ENCODE measurements at regions not wholly inside any gene's neighbourhood (a gene's known extent, or its start where the extent isn't known, plus 50 kb on each side); places are given as distances from the start of the nearest gene placed in this dataset.
"Not testable (repeated sequence)": the region's sequence is repeated elsewhere in the genome, so short reads cannot be mapped to it uniquely, and the experiment has no call there.

DNA sequence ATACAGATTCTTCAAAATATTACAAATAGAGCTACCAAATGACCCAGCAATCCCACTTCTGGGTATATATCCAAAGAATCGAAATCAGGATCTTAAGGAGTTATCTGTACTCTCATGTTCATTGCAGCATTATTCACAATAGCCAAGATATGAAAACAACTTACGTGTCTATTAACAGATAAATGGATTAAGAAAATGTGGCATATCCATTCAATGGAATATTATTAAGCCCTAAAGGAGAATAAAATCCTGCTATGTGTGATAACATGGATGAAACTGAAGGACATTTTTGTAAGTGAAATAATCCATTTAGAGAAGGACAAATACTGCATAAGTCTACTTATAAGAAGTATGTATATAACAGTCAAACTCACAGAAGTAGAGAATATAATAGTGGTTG, 450.6 kb downstream of the TMEM232 start:
- no peak for TF ChIP-seq EZH2 (IDR thresholded peaks at IDR 0.05; ENCODE audit: borderline replicate concordance, low read length)
- TF ChIP-seq, protein P1, sequence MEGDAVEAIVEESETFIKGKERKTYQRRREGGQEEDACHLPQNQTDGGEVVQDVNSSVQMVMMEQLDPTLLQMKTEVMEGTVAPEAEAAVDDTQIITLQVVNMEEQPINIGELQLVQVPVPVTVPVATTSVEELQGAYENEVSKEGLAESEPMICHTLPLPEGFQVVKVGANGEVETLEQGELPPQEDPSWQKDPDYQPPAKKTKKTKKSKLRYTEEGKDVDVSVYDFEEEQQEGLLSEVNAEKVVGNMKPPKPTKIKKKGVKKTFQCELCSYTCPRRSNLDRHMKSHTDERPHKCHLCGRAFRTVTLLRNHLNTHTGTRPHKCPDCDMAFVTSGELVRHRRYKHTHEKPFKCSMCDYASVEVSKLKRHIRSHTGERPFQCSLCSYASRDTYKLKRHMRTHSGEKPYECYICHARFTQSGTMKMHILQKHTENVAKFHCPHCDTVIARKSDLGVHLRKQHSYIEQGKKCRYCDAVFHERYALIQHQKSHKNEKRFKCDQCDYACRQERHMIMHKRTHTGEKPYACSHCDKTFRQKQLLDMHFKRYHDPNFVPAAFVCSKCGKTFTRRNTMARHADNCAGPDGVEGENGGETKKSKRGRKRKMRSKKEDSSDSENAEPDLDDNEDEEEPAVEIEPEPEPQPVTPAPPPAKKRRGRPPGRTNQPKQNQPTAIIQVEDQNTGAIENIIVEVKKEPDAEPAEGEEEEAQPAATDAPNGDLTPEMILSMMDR (IDR thresholded peaks at IDR 0.05; ENCODE audit: low read length) = no peak
- no peak overlapping the region for H2AFZ ChIP-seq (ENCODE audit: low read length)
- H3K4me1 ChIP-seq (ENCODE audit: insufficient read depth, low read length, severe bottlenecking) = peaks cover 8% of the 10 kb centered on the region
- H3K79me2 ChIP-seq (ENCODE audit: insufficient read depth, low read length) = no peaks in the 10 kb centered on the region
- H3K4me2 ChIP-seq (ENCODE audit: low read length) = no peak overlapping the region
- no peaks in the 10 kb centered on the region for H3K27me3 ChIP-seq (ENCODE audit: insufficient read depth, low read length)
- no peaks in the 10 kb centered on the region for H3F3A ChIP-seq (ENCODE audit: insufficient read depth, low read length)
- no peaks in the 10 kb centered on the region for H3K36me3 ChIP-seq (ENCODE audit: insufficient read depth, low read length)
- no peak overlapping the region for H3K9ac ChIP-seq (ENCODE audit: low read length)
- H3K4me3 ChIP-seq (ENCODE audit: low read depth, low read length, poor library complexity, severe bottlenecking) = no peak overlapping the region
- H3K9me2 ChIP-seq (ENCODE audit: low read depth, low read length) = no peaks in the 10 kb centered on the region
- no peak overlapping the region for H3K27ac ChIP-seq (ENCODE audit: low read depth, low read length, poor library complexity, severe bottlenecking)
- H3K9me3 ChIP-seq (ENCODE audit: low read length) = peaks cover 7% of the 10 kb centered on the region; the same call in 1 of the 2 replicates
- no peaks in the 10 kb centered on the region for H4K20me1 ChIP-seq (ENCODE audit: insufficient read depth, low read length)

DNA sequence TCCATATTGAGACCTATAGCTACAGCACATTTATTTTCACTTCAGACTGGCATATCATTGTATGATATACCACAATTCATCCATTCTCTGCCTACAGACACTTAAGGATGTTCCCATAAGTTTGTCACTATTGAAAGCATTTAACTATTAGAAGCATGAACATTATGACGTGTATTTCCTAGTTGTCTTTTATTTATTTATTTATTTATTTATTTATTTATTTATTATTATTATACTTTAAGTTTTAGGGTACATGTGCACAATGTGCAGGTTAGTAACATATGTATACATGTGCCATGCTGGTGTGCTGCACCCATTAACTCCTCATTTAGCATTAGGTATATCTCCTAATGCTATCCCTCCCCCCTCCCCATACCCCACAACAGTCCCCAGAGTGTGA, 448.0 kb downstream of the TMEM232 start:
- H3K27me3 ChIP-seq (ENCODE audit: insufficient read depth, low read length); H3K36me3 ChIP-seq (ENCODE audit: insufficient read depth, low read length); H2AFZ ChIP-seq (ENCODE audit: low read length); H3K4me1 ChIP-seq (ENCODE audit: insufficient read depth, low read length, severe bottlenecking); H3K4me3 ChIP-seq (ENCODE audit: low read depth, low read length, poor library complexity, severe bottlenecking); H3K79me2 ChIP-seq (ENCODE audit: insufficient read depth, low read length); H3K9me3 ChIP-seq (ENCODE audit: low read length); H3K9me2 ChIP-seq (ENCODE audit: low read depth, low read length); H3K9ac ChIP-seq (ENCODE audit: low read length); H3F3A ChIP-seq (ENCODE audit: insufficient read depth, low read length); H4K20me1 ChIP-seq (ENCODE audit: insufficient read depth, low read length); H3K27ac ChIP-seq (ENCODE audit: low read depth, low read length, poor library complexity, severe bottlenecking); H3K4me2 ChIP-seq (ENCODE audit: low read length): not testable (repeated sequence)

DNA sequence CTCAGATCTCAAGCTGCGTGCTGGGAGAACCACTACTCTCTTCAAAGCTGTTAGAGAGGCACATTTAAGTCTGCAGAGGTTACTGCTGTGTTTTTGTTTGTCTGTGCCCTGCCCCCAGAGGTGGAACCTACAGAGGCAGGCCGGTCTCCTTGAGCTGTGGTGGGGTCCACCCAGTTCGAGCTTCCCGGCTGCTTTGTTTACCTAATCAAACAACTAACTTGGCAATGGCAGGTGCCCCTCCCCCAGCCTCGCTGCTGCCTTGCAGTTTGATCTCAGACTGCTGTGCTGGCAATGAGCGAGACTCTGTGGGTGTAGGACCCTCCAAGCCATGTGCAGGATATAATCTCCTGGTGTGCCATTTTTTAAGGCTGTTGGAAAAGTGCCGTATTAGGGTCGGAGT, 442.4 kb downstream of the TMEM232 start:
- not testable (repeated sequence) for H3K79me2 ChIP-seq (ENCODE audit: insufficient read depth, low read length); H2AFZ ChIP-seq (ENCODE audit: low read length); H3K9ac ChIP-seq (ENCODE audit: low read length); H3K9me2 ChIP-seq (ENCODE audit: low read depth, low read length); H3F3A ChIP-seq (ENCODE audit: insufficient read depth, low read length); H3K27ac ChIP-seq (ENCODE audit: low read depth, low read length, poor library complexity, severe bottlenecking); H3K9me3 ChIP-seq (ENCODE audit: low read length); H3K27me3 ChIP-seq (ENCODE audit: insufficient read depth, low read length); H4K20me1 ChIP-seq (ENCODE audit: insufficient read depth, low read length); H3K36me3 ChIP-seq (ENCODE audit: insufficient read depth, low read length); H3K4me2 ChIP-seq (ENCODE audit: low read length); H3K4me3 ChIP-seq (ENCODE audit: low read depth, low read length, poor library complexity, severe bottlenecking); H3K4me1 ChIP-seq (ENCODE audit: insufficient read depth, low read length, severe bottlenecking)

DNA sequence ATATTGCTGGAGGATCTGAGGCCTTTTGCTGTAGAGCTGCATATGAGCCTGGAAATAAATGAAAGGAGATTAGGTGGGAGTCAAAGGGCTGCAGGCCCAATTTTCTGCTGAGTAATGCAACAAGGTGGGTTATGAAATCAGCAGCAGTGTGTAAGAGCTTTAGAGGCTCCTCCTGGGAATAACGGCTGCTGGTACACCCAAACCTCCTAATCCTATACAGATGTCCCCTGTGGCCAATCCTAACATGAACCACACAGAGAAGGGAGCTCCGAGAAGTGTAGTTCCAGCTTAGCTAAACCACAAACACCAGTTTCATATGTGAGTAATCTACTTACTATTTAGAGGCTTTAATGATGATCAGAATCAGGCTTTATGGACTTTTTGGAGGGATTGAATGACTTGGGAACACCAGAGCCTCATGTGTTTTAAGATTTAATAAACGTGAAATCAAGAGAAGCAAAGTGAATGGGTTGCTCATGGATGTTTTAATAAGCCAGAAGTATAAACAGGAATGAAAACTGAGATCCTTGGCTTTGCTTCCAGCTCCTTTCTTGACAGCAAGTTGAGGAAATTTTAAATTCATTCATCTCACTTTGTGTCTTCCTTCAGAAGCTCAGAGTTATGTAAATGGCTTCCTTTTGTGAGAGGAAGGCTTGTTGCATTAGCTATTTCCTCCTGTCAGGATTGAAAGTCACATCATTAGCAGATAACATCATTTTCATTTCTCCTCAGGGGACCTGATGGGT, 437.5 kb downstream of the TMEM232 start:
- Histone ChIP-seq H3K9ac (ENCODE audit: low read length) (no peak overlapping the region), H3K9me2 (ENCODE audit: low read depth, low read length) (no peaks in the 10 kb centered on the region), H3K4me2 (ENCODE audit: low read length) (no peak overlapping the region), H3K79me2 (ENCODE audit: insufficient read depth, low read length) (no peaks in the 10 kb centered on the region), H3K4me3 (ENCODE audit: low read depth, low read length, poor library complexity, severe bottlenecking) (no peak overlapping the region), H3K36me3 (ENCODE audit: insufficient read depth, low read length) (no peaks in the 10 kb centered on the region), H3K9me3 (ENCODE audit: low read length) (no peaks in the 10 kb centered on the region), H3K27ac (ENCODE audit: low read depth, low read length, poor library complexity, severe bottlenecking) (no peak overlapping the region), H2AFZ (ENCODE audit: low read length) (no peak overlapping the region), H3K27me3 (ENCODE audit: insufficient read depth, low read length) (no peaks in the 10 kb centered on the region), H4K20me1 (ENCODE audit: insufficient read depth, low read length) (no peaks in the 10 kb centered on the region), H3F3A (ENCODE audit: insufficient read depth, low read length) (no peaks in the 10 kb centered on the region), H3K4me1 (ENCODE audit: insufficient read depth, low read length, severe bottlenecking) (no peaks in the 10 kb centered on the region)
- TF ChIP-seq, protein P1 (IDR thresholded peaks at IDR 0.05; ENCODE audit: low read length) = no peak
- no peak for TF ChIP-seq EZH2 (IDR thresholded peaks at IDR 0.05; ENCODE audit: borderline replicate concordance, low read length)

Data from OCI-LY1 (cell line).